Skin epidermis (tissue), 12 donors: ENCODE measurements at regions not wholly inside any gene's neighbourhood (a gene's known extent, or its start where the extent isn't known, plus 50 kb on each side); places are given as distances from the start of the nearest gene placed in this dataset.

Experiments
- H3K27ac ChIP-seq, 21 experiments: fragments of 200-600 bp; sonication (generic) in 11 of 21; one replicate each; pipeline ENCODE4 v1.5.0; 2020; ENCODE audit warnings: mild to moderate bottlenecking in 3 of 21, inconsistent platforms in 2 of 21, moderate library complexity in 2 of 21
- H3K4me3 ChIP-seq, 7 experiments: fragments of 200-600 bp; sonication (generic) in 2 of 7; one replicate each; pipeline ENCODE4 v1.5.0; 2020; ENCODE audit warnings: inconsistent platforms in 2 of 7, mild to moderate bottlenecking in 2 of 7, moderate library complexity in 1 of 7

GRCh38 chr10:83816942-83817341 lies 322.4 kb upstream of the GHITM start:
- Histone ChIP-seq H3K27ac (no peak overlapping the region), H3K4me3 (no peak overlapping the region)

- no peak overlapping the region for H3K4me3 ChIP-seq
Observed at GRCh38 chr10:83817797-83818196, 321.5 kb upstream of the GHITM start.

GRCh38 chr10:83819609-83820008 lies 319.7 kb upstream of the GHITM start:
- Histone ChIP-seq H3K27ac (no peak overlapping the region), H3K4me3 (no peak overlapping the region)

More at GRCh38 chr10:83817797-83818196, 321.5 kb upstream of the GHITM start:
- no peak overlapping the region for H3K27ac ChIP-seq

GRCh38 chr10:83820033-83820432 lies 319.3 kb upstream of the GHITM start:
- no peak overlapping the region for H3K27ac ChIP-seq
- no peak overlapping the region for H3K4me3 ChIP-seq

GRCh38 chr10:83824099-83824498 lies 315.2 kb upstream of the GHITM start:
- Histone ChIP-seq H3K27ac (no peak overlapping the region), H3K4me3 (no peak overlapping the region)

- Histone ChIP-seq H3K27ac (no peak overlapping the region), H3K4me3 (no peak overlapping the region)
Observed at GRCh38 chr10:83834096-83834495, 305.2 kb upstream of the GHITM start.

- no peak overlapping the region for H3K4me3 ChIP-seq
- H3K27ac ChIP-seq: no peak overlapping the region
Observed at GRCh38 chr10:83835945-83836745, 303.2 kb upstream of the GHITM start.

GRCh38 chr10:83848677-83849076 lies 290.6 kb upstream of the GHITM start:
- Histone ChIP-seq H3K27ac (no peak overlapping the region), H3K4me3 (no peak overlapping the region)

GRCh38 chr10:83849150-83849549 lies 290.2 kb upstream of the GHITM start:
- H3K27ac ChIP-seq: no peak overlapping the region
- H3K4me3 ChIP-seq: no peak overlapping the region

- no peak overlapping the region for H3K4me3 ChIP-seq
Observed at GRCh38 chr10:83852146-83852545, 287.2 kb upstream of the GHITM start.

GRCh38 chr10:83862723-83863122 lies 276.6 kb upstream of the GHITM start:
- no peak overlapping the region for H3K4me3 ChIP-seq
- no peak overlapping the region for H3K27ac ChIP-seq

More at GRCh38 chr10:83852146-83852545, 287.2 kb upstream of the GHITM start:
- H3K27ac ChIP-seq: no peak overlapping the region

GRCh38 chr10:83863283-83863966 lies 275.9 kb upstream of the GHITM start:
- no peak overlapping the region for H3K27ac ChIP-seq
- no peak overlapping the region for H3K4me3 ChIP-seq

- Histone ChIP-seq H3K27ac (no peak overlapping the region), H3K4me3 (no peak overlapping the region)
Observed at GRCh38 chr10:83869898-83870297, 269.4 kb upstream of the GHITM start.

GRCh38 chr10:83871187-83872081 lies 267.9 kb upstream of the GHITM start:
- no peak overlapping the region for H3K4me3 ChIP-seq
- no peak overlapping the region for H3K27ac ChIP-seq

- H3K27ac ChIP-seq: no peak overlapping the region
- no peak overlapping the region for H3K4me3 ChIP-seq
Observed at GRCh38 chr10:83880252-83880791, 259.0 kb upstream of the GHITM start.

- Histone ChIP-seq H3K27ac (no peak overlapping the region), H3K4me3 (no peak overlapping the region)
Observed at GRCh38 chr10:83881661-83882060, 257.6 kb upstream of the GHITM start.

- H3K27ac ChIP-seq: no peak overlapping the region
- no peak overlapping the region for H3K4me3 ChIP-seq
Observed at GRCh38 chr10:83886871-83887270, 252.4 kb upstream of the GHITM start.

- H3K27ac ChIP-seq: no peak overlapping the region
- no peak overlapping the region for H3K4me3 ChIP-seq
Observed at GRCh38 chr10:83892737-83893136, 246.6 kb upstream of the GHITM start.

- no peak overlapping the region for H3K27ac ChIP-seq
- H3K4me3 ChIP-seq: no peak overlapping the region
Observed at GRCh38 chr10:83896219-83896618, 243.1 kb upstream of the GHITM start.

GRCh38 chr10:83897626-83898025 lies 241.7 kb upstream of the GHITM start:
- no peak overlapping the region for H3K4me3 ChIP-seq
- no peak overlapping the region for H3K27ac ChIP-seq
